ENCODE measurements at regions not wholly inside any gene's neighbourhood (a gene's known extent, or its start where the extent isn't known, plus 50 kb on each side); places are given as distances from the start of the nearest gene placed in this dataset.

DNA sequence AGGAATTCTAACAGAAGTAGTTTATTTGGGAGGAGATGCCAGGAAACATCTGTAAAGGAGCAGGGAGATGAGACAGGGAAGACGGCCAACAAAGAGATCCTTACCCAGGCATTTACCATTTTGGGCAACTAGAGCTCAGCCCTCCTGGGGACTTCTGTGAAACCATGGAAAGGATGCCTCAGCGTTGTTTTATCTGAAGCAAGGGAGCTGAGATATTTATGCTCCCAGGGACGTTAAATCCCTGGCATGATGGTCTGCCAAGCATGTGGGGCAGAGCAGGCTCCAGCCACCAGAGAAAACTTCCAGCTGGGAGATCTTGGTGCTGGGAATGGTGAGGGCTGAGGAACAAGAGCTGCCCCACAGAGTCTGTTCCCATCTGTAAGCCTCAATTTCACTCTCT lies 114.8 kb upstream of the FOXF1 start:
- DNase-seq, result no peak

DNA sequence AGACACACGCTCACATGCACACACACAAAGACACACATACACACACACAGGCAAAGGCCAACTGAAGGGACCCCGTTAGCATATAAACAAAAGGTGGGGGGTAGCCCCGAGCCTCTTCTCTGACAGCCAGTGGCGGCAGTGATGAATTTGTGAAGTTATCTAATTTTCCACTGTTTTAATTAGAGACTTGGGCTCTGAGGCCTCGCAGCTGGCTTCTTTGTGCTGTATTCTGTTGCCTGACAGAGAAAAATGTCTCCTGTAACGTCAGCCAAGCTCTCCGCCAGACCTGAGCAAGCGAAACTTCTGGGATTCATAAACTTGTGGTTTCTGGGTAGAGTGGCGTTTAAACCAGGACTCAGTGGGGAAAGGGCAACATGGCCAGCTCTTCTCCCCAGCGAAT lies 113.9 kb upstream of the FOXF1 start:
- no peak for DNase-seq

DNA sequence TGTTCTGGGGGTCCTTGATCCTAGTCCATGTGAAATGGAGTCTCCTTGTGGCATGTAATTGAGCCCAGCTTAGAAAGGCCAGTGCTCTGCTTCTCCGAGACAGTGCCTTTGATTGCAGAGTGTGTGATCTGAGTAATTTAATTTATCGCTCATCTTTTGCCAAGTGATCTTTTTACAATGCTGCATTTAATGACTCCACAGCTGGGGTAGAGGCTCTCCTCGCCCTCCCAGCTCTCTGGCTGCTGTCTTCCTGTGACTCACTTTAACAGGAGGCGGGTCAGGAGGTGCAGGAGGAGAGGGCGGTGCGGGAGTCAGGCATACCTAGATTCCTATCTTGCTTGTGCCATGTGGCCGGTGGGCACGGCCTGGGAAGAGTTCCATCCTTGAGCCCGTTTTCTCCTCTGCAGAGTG lies 113.4 kb upstream of the FOXF1 start:
- no peak for DNase-seq

DNA sequence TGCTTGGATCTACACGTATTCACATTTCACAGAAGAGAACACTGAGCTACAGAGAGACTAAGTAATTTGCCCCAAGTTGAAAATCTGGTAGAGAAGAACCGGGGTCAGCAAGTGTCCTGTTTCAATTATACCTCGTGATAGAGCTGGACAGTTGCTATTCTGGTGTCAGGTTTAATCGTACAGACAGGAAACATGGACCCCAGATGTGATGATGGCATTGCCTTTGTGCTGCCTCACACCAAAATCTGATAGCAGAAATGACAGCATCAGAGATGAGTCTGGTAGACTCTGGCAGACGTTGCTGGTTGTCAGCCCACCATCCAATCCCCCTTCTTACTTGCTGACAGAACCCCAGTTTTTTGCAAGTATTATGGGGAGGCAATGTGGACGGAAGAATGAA lies 112.1 kb upstream of the FOXF1 start:
- no peak for DNase-seq

DNA sequence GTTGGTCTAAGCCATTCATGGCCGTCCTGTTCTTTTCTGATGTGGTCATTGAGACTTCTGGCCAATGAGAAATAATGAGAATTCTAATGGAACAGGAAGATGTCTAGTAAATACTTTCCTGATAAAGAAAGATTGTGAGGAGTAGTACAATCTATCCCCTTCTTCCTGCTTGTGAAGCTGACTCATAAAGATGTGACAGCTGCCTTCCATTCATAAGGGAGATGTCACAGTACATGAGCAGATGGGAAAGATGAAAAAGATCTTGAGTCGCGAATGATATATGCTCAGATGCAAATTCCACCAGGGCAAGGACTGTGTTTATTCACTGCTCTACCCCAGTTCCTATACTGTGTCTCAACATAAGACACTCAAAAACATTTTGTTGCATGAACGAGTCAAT lies 111.7 kb upstream of the FOXF1 start:
- no peak for DNase-seq

DNA sequence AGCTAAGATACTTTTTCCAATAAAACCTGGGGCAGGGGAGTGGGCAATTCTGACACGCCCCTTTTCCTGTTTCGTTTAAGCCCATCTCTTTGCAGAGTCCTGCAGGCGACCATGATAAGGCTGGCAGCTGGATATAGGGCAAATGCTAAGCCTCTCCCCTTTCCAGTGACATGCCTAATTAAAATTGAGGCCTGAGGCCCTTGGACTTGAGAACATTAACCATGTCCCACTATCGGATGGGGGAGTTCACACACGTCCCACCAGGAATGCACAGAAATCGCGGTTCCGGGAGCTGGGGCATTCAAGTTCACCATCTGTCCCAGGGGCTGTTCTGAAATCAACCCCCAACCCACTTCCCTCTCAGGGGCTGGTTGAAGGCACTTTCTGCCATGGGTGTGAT lies 109.2 kb upstream of the FOXF1 start:
- no peak for DNase-seq

DNA sequence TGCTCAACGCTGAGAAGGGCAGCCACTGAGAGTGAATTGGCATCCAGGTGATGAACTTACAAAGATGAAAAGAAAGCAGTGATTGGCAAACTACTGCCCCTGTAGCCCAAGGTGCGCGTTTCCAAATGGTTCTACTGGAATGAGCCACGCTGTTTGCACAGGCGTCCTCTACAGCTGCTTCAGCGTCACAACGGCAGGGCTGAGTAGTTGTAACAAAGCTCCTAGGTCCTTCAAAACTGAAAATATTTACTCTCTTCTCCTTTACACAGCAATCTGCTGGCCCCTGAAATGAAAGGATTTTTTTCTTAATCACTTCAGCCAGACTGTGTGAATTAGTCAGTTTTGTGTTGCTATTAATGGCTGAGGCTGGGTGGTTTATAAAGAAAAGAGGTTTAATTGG lies 107.2 kb upstream of the FOXF1 start:
- DNase-seq, result no peak

DNA sequence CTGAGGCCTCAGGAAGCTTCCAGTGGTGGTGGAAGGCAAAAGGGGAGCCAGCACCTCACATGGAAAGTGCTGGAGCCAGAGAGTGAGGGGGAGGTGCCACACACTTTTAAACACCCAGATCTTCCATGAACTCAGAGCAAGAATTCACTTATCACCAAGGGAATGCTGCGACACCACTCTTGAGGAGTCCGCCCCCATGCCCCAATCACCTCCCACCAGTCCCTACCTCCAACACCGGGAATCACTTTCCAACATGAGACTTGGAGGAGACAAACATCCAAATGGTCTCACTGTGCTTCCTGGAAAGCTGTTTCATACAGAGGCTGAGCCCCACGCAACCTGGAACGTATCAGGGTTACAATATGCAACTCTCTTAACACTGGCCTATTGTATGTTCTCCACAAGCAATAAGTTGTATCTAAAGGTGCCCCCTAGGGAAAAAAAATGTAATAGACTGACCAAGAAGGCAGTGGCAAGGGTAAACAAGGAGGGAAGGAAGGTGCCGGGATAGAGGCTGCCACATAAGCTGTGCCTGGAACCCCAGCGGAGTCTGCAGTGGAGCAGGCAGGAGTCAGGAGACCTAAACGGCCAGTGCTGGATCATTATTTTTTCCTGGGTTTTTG lies 106.7 kb upstream of the FOXF1 start:
- DNase-seq, result no peak

DNA sequence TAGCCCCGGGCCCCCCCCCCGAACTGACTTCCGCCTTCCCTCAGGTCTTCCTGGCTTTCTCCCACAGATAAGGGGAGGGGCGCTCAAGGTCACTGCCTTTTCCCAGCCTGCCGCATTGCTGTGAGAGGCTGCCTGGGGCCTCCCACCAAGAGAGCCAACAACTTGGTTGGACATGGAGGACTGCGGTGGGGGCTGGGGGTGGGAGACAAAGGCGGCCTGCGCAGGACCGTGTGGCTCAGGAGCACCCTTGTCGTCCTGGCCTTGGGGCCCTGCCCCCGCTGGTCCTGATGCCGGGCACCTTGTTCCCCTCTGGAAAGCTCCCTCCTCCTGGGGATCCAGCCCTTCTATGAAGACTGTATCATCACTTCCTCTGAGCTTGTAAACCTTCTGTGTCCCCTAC lies 105.6 kb upstream of the FOXF1 start:
- no peak for DNase-seq

DNA sequence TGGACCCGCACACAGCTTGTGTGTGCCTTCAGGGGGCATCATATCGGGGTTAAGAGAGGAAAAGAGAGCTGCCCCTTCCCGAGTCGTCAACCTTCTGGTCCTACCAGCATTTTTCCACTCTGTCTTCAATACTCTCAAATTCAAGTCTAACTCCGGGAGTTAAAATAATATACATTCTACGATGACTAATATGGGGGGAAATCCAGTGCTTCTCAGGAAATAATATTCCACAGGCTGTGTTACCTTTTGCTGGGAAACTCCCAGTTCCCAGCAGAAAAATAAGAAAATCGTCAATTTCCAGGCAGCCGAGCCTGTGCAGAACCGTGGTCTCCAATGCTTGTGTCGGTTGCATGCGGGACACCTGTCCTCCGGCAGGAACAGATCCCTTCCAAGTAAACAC lies 105.0 kb upstream of the FOXF1 start:
- no peak for DNase-seq

DNA sequence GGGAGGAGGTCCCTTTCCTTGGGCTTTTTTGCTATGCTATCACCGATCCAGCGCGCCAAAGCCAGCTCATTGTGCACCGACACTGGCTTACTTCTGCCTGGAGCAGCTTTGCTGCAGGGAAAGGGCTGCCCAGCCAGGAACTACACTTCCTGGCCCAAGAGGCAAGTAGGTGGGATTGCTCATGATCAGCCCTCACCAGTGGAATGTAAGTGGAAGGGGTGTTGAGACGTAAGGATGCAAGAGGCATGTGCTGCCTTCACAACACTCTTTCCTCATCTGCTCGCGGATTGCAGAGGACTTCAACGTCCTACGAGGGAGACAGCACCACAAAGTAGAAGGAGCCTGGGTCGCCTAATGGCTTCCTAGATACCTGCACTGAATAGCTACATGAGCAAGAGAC lies 104.3 kb upstream of the FOXF1 start:
- no peak for DNase-seq

DNA sequence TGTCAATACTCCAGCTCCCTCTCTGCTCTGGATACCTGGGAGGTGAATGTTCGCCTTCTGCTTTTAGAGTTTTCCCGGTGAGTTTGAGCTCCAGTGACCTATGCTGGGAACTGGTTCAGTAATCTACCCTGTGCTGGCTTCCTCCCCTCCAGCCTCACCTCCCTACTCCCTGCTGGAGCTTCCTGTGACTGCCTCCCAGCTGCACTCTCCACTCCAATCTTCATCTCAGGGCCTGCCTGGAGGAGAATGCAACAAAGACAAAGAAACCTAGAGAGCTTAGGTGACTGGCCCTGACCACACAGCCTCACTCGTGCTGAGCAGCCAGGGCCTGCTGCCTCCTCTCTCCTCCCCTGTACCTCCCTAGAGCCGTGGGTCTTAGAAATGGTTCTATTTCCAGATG lies 101.6 kb upstream of the FOXF1 start:
- no peak for DNase-seq

DNA sequence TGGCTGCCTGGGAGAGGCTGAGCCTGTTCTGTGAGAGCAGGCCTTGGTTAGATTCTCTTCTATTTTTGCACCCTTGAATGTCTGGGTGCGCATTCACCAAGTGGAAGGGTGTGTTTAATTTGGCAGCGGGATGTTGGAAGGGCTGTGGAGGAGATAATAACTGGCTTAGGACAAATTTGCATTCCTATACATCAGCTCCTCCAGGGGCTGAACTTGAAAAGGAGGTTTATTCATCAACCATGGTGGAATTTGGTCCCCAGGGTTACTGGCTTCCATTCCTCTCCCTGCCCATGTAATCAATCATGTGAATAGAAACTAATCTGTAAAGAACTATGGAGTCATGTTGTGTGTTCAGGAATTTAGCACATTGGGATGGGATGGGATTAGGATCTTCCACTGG lies 100.2 kb upstream of the FOXF1 start:
- DNase-seq, result no peak

DNA sequence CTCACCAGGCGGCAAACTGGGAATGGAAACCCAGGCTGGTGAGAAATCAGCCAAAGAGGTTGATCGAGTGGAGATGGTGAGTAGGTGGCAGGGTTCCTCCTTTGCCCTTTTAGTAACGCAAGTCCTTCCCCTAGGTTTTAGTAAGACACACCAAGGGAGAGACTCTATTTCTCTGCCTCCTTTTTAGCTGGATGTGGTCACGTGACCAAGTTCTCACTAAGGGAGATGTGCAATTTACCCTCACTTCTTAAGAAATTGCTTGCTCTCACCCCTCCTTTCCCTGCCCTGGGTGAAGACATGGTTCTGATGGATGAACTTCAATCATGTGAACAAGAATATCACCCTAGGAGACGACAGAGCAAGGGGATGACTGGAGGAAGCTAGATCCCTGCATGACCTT lies 99.8 kb upstream of the FOXF1 start:
- no peak for DNase-seq

DNA sequence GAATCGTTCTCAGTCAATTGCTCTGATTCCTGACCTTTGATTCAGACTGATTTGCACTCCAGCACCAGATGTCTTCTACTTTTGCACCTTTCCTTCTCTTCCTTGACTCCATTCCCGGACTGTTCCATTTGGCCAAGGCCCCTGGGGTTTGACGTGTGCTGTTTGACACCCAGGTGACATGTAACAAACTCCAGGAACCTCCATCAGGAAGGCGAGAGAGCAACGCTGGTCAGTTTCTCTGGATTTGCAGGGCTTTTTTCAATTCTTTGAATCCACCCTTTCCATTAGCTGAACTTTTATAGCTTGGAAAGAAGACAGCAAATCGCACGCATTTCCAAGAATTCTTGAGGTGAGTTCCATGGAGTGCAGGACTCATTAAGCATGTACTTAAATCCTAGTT lies 98.4 kb upstream of the FOXF1 start:
- no peak for DNase-seq

DNA sequence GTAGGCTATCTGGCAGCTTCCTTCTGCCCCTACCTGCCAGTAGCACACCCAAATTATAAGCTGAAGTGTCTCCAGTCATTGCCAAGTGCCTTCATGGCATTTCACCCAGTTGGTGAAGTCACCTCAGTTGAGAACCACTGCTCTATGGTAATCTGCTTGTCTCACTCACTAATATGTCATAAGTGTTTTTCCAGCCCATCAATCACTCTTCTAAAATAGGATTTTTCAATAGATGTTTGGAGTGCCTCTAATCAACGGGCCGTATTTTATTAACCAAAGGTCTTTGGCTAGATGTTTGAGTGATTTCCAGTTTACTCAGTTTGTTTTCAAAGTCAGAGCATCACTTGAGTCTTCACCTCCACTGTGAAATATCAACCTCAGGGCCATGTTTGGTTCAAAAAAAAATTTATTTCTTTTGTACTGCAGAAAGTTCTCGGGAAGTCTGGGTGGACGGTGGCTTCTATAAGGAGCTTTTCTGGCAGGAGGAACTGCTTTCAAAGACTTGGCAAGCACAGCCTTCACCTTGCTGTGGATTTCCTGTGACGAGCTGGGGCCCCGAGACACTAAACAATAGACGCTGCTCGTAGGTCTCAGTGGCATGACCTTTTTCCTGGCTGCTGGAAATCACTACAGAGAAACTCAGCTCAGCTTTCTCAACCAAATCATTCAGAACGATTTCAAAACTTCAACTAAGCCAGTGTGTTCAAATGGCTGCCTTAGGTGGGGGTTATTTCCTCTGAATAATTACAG lies 95.2 kb upstream of the FOXF1 start:
- no peak for DNase-seq

DNA sequence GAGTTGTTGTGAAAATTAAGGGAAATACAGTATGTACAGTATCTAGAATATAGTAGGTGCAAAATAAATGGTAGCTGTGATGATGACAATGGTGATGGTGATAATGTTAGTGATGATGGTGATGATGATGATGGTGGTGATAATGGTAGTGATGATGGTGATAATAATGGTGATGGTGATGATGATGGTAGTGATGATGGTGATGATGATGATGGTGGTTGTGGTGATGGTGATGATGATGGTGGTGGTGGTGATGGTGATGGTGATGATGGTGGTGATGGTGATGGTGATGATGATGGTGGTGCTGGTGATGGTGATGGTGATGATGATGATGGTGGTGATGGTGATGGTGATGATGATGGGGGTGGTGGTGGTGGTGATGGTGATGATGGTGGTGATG lies 91.3 kb upstream of the FOXF1 start:
- DNase-seq, result no peak

DNA sequence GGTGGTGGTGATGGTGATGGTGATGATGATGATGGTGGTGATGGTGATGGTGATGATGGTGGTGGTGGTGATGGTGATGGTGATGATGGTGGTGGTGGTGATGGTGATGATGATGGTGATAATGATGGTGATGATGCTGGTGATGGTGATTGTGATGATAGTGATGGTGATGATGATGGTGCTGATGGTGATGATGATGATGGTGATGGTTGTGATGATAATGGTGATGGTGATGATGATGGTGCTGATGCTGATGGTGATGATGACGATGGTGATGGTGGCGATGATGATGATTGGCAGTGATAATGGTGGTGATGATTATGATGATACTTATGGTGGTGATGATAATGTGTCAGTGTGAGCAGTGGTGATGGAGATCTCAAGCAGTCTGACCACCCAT lies 90.8 kb upstream of the FOXF1 start:
- no peak for DNase-seq

DNA sequence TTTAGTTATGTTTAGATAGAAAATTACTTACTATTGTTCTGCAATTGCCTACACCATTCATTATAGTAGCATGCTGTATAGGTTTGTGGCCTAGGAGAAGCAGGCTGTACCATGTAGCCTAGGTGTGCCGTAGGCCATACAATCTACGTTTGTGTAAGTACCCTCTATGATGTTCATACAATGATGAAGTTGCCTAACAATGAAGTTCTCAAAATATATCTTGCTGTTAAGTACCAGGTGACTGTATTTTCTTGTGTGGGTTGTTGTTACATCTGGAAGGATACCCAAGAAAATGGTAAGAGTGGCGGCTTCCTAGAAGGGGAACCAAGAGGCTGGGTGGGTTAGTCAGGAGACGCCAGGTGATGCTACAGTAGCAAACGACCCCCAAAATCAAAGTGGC lies 88.3 kb upstream of the FOXF1 start:
- no peak for DNase-seq

DNA sequence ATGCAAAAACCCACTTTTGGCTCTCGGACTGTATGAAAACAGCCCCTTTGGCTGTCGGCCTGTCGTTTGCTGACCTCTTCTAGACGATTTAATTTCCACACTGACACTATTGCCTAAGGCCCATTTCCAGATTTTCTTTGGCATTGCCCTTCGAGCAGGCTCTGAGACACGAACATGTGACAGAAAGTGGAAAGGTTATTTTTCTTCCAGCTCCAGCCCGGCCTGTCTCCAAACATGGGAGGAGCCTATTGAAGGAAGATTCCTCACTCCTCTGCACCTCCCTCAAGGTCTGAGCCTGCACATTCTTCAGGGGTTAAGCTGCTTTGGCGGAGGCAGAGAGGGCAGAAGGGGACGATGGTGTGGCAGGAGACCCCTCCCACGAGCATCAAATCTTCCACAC lies 85.9 kb upstream of the FOXF1 start:
- DNase-seq, result no peak

DNA sequence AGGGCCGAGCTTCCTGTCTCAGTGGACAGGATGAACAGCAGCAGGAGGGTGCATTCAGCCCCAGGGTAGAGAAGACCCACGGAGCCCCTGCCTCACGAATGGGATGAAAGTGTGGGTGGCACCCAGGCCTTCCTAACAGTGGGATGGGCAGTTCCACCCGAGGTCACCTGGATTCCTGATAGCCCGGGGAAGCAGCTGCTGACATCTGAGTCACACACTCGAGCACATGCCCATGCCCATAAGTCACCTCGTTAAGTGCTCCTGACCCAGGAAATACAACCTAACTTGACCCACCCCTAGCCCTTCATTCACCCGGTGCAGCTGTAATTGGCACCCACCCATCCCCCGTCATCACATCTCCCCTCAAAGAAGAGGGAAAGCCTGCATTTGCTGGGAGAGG lies 85.3 kb upstream of the FOXF1 start:
- DNase-seq, result no peak

DNA sequence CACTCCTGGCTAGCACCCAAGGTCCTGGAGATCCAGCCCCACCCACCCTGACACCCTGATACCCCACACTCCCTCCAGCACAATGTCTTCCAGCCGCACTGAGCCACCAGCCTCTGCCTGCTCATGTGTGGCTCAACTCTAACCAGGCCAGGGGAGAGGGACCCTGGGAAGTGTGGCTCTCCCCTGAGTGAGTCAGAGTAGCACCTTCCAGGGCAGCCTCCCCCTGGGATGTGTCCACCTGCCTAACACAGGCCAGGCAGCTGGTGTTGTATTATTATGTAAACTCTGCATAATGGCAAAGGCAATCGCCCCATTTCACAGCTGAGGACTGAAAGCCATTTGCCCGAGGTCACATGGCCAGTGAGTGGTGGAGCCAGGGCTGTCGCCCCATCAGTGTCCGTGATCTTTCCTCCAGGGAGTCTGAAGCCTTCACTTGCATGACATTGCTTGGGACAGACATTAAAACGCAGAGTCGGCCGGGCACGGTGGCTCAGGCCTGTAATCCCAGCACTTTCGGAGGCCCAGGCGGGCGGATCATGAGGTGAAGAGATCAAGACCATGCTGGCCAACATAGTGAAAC lies 84.2 kb upstream of the FOXF1 start:
- no peak for DNase-seq

DNA sequence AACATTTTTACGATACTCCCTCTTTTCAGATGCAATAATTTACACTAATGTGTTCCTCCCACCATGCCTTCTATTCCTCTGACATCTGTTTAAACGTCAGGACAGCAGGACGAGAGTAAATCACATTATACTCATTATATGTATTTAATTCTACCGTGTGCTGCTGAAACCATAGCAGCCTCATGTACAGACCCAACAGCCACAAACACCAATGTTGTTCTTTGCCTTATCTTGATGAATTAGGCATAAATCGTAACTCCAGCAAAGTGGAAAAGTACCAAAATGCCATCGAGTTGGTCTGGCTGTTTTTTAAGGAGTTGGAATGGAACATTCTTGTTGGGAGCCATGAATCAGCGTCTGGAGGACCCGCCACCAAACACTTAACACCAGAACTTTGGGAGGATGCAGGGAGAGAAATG lies 82.9 kb upstream of the FOXF1 start:
- no peak for DNase-seq

DNA sequence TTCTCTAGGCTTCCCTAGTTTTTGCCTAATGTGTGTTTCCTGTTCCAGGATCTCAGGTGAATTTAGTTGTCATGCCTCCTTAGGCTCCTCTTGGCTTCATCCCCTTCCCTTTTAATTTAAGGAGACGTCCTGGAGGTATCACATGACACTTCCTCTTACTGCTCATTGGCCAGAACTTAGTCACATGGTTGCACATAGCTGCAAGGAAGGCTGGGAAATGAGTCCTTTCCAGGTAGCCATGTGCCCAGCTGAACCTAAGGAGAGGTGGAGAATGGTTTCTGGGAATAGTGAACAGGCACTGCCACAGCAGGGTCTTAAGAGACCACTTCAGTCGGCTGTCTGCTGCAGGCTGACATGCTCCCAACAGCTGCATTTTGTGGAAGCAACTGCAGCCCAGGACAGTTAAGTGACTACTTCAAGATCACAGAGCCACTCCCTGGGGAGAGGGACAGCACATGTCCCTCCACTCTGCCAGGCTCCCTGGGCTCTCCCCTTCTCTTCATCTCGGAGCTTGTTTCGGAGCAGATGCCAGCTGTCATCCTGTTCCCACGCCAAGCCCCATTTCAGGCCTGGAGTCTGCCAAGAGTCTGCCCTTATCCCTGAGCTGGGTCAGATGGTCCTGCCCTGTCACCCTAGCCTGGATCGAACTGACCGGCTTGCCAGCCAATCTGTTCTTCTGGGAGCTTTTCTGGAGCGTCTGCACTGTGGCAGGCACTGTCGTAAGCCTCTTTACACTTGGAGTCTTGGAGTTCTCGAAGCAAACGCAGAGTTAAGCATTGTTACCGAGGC lies 81.4 kb upstream of the FOXF1 start:
- no peak for DNase-seq
